Adrenal gland (tissue), 9 donors: ENCODE measurements at regions not wholly inside any gene's neighbourhood (a gene's known extent, or its start where the extent isn't known, plus 50 kb on each side); places are given as distances from the start of the nearest gene placed in this dataset.

Experiments used
- DNase-seq, 7 donors: peaks; one replicate each; pipeline ENCODE4 v3.0.0-alpha.2; 2019 to 2020
- H3K27ac ChIP-seq, 5 donors: fragments of 200-600 bp; sonication (generic) in 4 of 5; 1 replicate in 3 of 5; 2 replicates in 2 of 5; pipeline versions ENCODE4 v1.5.1 to v1.8.0; 2016 to 2020; ENCODE audit warnings: mild to moderate bottlenecking in 1 of 5
- H3K27me3 ChIP-seq: fragments of 200-600 bp; 2 replicates; pipeline ENCODE4 v1.8.0; 2021
- H3K36me3 ChIP-seq, 2 donors: fragments of 200-600 bp; replicated peaks in 1 of 2; 1 replicate in 1 of 2; 2 replicates in 1 of 2; pipeline versions ENCODE4 v1.5.1 to v1.8.0; 2018 to 2022
- H3K4me1 ChIP-seq, 2 donors: fragments of 200-600 bp; replicated peaks in 1 of 2; 1 replicate in 1 of 2; 2 replicates in 1 of 2; pipeline versions ENCODE4 v1.5.1 to v1.8.0; 2018 to 2021
- H3K4me3 ChIP-seq, 4 donors: fragments of 200-600 bp; sonication (generic) in 3 of 4; one replicate each; pipeline ENCODE4 v1.5.1; 2016 to 2018
- H3K9me3 ChIP-seq, 3 donors: fragments of 200-600 bp; sonication (generic) in 1 of 3; replicated peaks in 1 of 3; 1 replicate in 2 of 3; 2 replicates in 1 of 3; pipeline versions ENCODE4 v1.5.1 to v1.8.0; 2016 to 2021
- CTCF ChIP-seq, 6 experiments: fragments of 450-650 bp in 4 of 6; fragments of 200-600 bp in 2 of 6; sonication (generic) in 1 of 6; IDR thresholded peaks; 1 replicate in 5 of 6; 2 replicates in 1 of 6; pipeline versions ENCODE4 v1.5.1 to v1.8.0; 2016 to 2021; ENCODE audit warnings: antibody characterized with exemption in 6 of 6, mild to moderate bottlenecking in 2 of 6, moderate library complexity in 1 of 6
- POLR2A ChIP-seq, 2 donors: fragments of 450-650 bp; IDR thresholded peaks; one replicate each; pipeline ENCODE4 v1.6.1; 2017; ENCODE audit warnings: antibody characterized with exemption in 2 of 2, mild to moderate bottlenecking in 2 of 2, moderate library complexity in 1 of 2
- WGBS, 4 donors: extraction: QIAGEN DNeasy Blood & Tissue Kit in 2 of 4; methylation state at CpG; one replicate each; pipeline versions ENCODE4 v1.1.5 to v1.1.7; 2013 to 2017; 5-methylcytosine and 5-hydroxymethylcytosine counted together
- intact Hi-C, 2 donors: fragments of 100-400 bp; cut with DNase I; formaldehyde crosslinking; loops; one replicate each; pipeline versions ENCODE4 v1.14.1 to v1.15.0; 2022 to 2023
- donor health status: healthy with polysubstance abuse.
- donor health status: Bipolar disorder and iron deficiency.
- donor health status: DM: yes; HTN: yes; CAD: no.
- donor health status: DM: no; HTN: no; CAD: no.
- donor health status: DM: no; HTN: no; CAD: no.

GRCh38 chr3:6567241-6567640, 293.7 kb upstream of the GRM7 start:
- no peaks in the 10 kb centered on the region for H3K9me3 ChIP-seq
- H3K4me3 ChIP-seq, result no peak overlapping the region
- H3K4me1 ChIP-seq, result no peaks in the 10 kb centered on the region
- H3K27ac ChIP-seq, result no peak overlapping the region
- no peak for TF ChIP-seq CTCF (IDR thresholded peaks at IDR 0.05)
- TF ChIP-seq POLR2A (IDR thresholded peaks at IDR 0.05), result no peak
- H3K36me3 ChIP-seq, result no peaks in the 10 kb centered on the region
- no peak for DNase-seq
- H3K27me3 ChIP-seq, result no peaks in the 10 kb centered on the region
- intact Hi-C loops, result no loop called here

GRCh38 chr3:6568999-6569493, 291.9 kb upstream of the GRM7 start:
- H3K4me1 ChIP-seq, result no peaks in the 10 kb centered on the region
- 71 to 81% (median 76%) methylated on average over 3 of the region's 3 CpGs for WGBS, 4 donors
- H3K27ac ChIP-seq, result no peak overlapping the region
- no peaks in the 10 kb centered on the region for H3K27me3 ChIP-seq
- DNase-seq, result no peak
- TF ChIP-seq POLR2A (IDR thresholded peaks at IDR 0.05), result no peak
- no peak for TF ChIP-seq CTCF (IDR thresholded peaks at IDR 0.05)
- intact Hi-C loops, result no loop called here
- H3K9me3 ChIP-seq, result no peaks in the 10 kb centered on the region
- no peaks in the 10 kb centered on the region for H3K36me3 ChIP-seq
- no peak overlapping the region for H3K4me3 ChIP-seq

- H3K27me3 ChIP-seq, result no peaks in the 10 kb centered on the region
- H3K9me3 ChIP-seq, result no peaks in the 10 kb centered on the region
- H3K36me3 ChIP-seq, result no peaks in the 10 kb centered on the region
- no peak overlapping the region for H3K4me3 ChIP-seq
- intact Hi-C loops, result no loop called here
- H3K27ac ChIP-seq, result no peak overlapping the region
- no peaks in the 10 kb centered on the region for H3K4me1 ChIP-seq
- TF ChIP-seq POLR2A (IDR thresholded peaks at IDR 0.05), result no peak
- TF ChIP-seq CTCF (IDR thresholded peaks at IDR 0.05), result no peak
- 75 to 81% (median 78%) methylated on average over 3 of the region's 3 CpGs for WGBS, 4 donors
- no peak for DNase-seq
Observed at GRCh38 chr3:6571448-6571847, 289.5 kb upstream of the GRM7 start.

GRCh38 chr3:6577584-6577983, 283.3 kb upstream of the GRM7 start:
- Histone ChIP-seq H3K4me3 (no peak overlapping the region), H3K36me3 (no peaks in the 10 kb centered on the region), H3K4me1 (no peaks in the 10 kb centered on the region), H3K27me3 (no peaks in the 10 kb centered on the region), H3K27ac (no peak overlapping the region), H3K9me3 (no peaks in the 10 kb centered on the region)
- DNase-seq, result no peak
- intact Hi-C loops, result no loop called here
- TF ChIP-seq POLR2A (IDR thresholded peaks at IDR 0.05), result no peak
- no peak for TF ChIP-seq CTCF (IDR thresholded peaks at IDR 0.05)
